ENCODE measurements at regions not wholly inside any gene's neighbourhood (a gene's known extent, or its start where the extent isn't known, plus 50 kb on each side); places are given as distances from the start of the nearest gene placed in this dataset.

DNA sequence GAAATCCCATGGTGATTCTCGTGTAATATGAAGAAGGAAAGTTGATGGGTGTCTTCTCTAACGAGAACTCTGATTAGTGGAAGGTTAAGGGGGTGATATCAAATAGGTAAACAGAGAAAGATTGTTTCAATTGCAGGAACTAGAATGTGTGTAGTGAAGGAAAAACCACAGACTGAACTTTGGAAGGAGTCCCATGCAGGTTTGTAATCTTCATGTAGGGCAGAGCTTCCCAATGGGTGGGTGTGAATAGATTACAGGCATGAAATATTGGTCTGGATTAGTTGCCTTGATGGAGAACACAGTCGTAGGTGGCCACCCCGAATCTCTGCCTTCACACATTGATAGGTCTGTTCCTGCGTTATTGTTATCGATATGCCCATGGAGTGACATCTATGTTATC, 295.5 kb downstream of the KCNRG start:
- TF ChIP-seq TSHZ2 (CRISPR knock-in tag; IDR thresholded peaks at IDR 0.05), result no peak
- TF ChIP-seq POU6F1 (CRISPR knock-in tag; IDR thresholded peaks at IDR 0.05; ENCODE audit: borderline replicate concordance, low read depth), result no peak
- no peak for TF ChIP-seq TOX (CRISPR knock-in tag; IDR thresholded peaks at IDR 0.05; ENCODE audit: borderline replicate concordance)
- TF ChIP-seq ZFP3 (CRISPR knock-in tag; IDR thresholded peaks at IDR 0.05), result no peak
- TF ChIP-seq ZFP30 (CRISPR knock-in tag; IDR thresholded peaks at IDR 0.05), result no peak
- no peak for TF ChIP-seq ZNF8 (CRISPR knock-in tag; IDR thresholded peaks at IDR 0.05)
- TF ChIP-seq PATZ1 (CRISPR knock-in tag; IDR thresholded peaks at IDR 0.05; ENCODE audit: borderline replicate concordance), result no peak
- TF ChIP-seq PPARA (CRISPR knock-in tag; IDR thresholded peaks at IDR 0.05; ENCODE audit: borderline replicate concordance), result no peak
- TF ChIP-seq ZNF565 (CRISPR knock-in tag; conservative IDR thresholded peaks at IDR 0.05; ENCODE audit: low read depth), result no peak
- TF ChIP-seq BACH2 (CRISPR knock-in tag; IDR thresholded peaks at IDR 0.05; ENCODE audit: borderline replicate concordance), result no peak

Measured in SK-N-SH treated with all-trans-retinoic acid at 6 μM for 48 hours (cell line).